C4-2B (cell line): ENCODE measurements at regions not wholly inside any gene's neighbourhood (a gene's known extent, or its start where the extent isn't known, plus 50 kb on each side); places are given as distances from the start of the nearest gene placed in this dataset.
"Not testable (repeated sequence)": the region's sequence is repeated elsewhere in the genome, so short reads cannot be mapped to it uniquely, and the experiment has no call there.

Experiments used
- H3K27ac ChIP-seq: fragments of 450-650 bp; 2 replicates; pipeline ENCODE4 v1.5.1; 2017
- ZFX ChIP-seq: fragments of 450-650 bp; IDR thresholded peaks from 2 replicates; pipeline ENCODE4 v1.6.1; 2017
- TF ChIP-seq, protein P1 (sequence below): fragments of 450-650 bp; conservative IDR thresholded peaks from 2 replicates; pipeline ENCODE4 v1.5.1; 2017; ENCODE audit warnings: mild to moderate bottlenecking

DNA sequence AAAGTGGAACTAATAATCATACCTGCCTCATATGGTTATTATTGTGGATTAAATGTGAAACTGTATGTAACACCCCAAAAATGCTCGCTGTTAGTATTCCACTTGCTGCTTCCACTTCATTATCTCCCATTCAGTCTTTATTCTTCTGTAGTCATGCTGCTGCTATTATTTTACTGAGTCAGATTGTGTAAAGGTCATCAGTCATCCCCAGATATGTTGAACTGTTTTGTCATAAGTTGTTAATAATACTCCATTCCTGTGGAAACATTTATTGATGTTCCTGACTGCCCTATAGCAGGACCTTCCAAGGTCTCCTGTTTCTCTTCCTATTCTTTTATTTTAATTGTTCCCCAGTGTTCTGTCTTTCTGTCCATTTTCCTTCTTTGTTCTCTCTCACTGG lies 1148.3 kb downstream of the EPHA7 start:
- H3K27ac ChIP-seq: no peak overlapping the region
- no peak for TF ChIP-seq ZFX
- TF ChIP-seq, protein P1, sequence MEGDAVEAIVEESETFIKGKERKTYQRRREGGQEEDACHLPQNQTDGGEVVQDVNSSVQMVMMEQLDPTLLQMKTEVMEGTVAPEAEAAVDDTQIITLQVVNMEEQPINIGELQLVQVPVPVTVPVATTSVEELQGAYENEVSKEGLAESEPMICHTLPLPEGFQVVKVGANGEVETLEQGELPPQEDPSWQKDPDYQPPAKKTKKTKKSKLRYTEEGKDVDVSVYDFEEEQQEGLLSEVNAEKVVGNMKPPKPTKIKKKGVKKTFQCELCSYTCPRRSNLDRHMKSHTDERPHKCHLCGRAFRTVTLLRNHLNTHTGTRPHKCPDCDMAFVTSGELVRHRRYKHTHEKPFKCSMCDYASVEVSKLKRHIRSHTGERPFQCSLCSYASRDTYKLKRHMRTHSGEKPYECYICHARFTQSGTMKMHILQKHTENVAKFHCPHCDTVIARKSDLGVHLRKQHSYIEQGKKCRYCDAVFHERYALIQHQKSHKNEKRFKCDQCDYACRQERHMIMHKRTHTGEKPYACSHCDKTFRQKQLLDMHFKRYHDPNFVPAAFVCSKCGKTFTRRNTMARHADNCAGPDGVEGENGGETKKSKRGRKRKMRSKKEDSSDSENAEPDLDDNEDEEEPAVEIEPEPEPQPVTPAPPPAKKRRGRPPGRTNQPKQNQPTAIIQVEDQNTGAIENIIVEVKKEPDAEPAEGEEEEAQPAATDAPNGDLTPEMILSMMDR: no peak

DNA sequence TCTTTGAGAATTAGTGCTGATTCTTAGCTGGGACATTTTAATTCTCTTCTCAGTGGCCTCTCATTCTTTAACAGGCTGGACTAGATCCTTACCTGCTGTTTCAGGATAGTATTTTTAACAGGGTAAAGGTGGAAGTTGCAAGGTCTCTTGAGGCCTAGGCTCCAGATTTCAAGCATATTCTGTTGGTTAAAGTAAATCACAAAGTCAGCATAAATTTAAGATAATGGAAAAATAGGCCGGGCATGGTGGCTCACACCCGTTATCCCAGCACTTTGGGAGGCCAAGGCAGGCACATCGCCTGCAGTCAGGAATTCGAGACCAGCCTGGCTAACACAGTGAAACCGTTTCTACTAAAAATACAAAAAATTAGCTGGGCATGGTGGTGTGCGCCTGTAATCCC lies 1149.0 kb downstream of the EPHA7 start:
- TF ChIP-seq, protein P1: no peak
- TF ChIP-seq ZFX: no peak
- no peak overlapping the region for H3K27ac ChIP-seq

DNA sequence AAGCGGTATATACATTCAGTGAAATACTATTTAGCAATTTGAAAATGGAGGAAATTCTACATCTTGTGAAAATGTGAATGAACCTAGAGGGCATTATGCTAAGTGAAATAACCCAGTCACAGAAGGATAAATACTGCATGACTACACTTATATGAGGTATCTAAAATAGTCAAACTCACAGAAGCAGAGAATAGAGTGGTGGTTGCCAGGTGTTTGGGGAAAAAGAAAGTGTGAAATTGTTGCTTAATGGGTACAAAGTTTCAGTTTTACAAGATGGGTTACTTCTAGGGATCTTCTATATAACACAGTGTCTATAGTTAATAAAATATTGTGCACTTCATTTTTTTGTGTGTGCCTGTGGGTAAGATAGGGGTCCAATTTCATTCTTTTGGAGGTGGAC lies 1152.0 kb downstream of the EPHA7 start:
- TF ChIP-seq, protein P1: no peak
- no peak for TF ChIP-seq ZFX
- no peak overlapping the region for H3K27ac ChIP-seq

DNA sequence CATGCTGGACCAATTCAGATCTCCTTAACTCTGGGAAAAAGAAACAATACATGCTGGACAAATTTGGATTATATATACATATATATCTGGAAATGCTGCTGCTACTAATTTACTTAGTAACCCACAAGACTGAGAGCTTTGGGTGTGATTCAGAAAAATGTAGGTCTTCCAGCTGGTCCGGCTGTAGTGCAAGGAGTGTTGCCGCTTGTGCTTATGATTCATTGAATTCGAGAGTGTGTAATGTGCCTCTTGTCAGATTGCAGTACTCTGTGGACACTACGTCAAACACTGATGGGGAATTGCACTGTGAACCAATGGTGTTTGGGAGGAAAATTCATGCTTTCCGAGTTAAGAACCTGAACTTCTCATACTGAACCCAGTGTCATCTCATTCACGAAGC lies 1155.5 kb downstream of the EPHA7 start:
- TF ChIP-seq ZFX: no peak
- TF ChIP-seq, protein P1: no peak
- no peak overlapping the region for H3K27ac ChIP-seq

DNA sequence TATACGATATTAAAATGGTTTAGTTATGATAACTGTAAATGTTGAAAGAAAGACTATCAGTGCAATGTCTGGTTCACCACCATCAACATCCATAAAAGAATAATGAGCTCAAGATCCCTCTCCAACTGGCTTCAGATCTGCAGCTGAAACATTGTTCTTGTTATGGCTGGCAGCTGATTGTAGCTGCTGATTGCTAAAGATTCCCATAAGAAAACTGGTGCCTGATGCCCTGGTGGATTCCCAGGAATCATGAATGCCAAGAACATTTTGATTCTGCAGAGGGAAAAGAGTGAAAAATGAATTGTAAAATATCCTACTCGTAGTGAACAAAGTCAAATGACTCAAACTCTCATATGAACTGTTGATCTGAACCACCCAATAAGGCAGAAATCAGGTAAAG lies 1160.2 kb downstream of the EPHA7 start:
- H3K27ac ChIP-seq: no peak overlapping the region
- TF ChIP-seq, protein P1: no peak
- TF ChIP-seq ZFX: no peak

DNA sequence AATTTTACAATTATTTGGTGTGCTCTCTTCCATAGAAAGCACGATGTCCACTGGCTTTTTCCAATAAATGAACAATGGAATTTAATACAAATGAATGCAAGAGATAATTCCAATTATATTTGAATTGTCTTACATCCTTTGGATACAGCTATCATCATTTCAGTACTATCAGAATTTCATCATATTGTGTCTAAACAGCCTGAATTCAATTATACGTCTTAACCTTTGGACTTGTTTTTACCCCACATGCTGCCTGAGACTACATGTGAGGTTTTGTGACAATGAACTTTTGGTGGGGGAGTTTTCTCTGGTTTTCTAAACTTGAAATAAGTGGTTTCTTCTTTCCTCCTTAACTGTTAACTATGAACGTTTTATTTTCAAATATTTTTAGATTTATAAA lies 1176.0 kb downstream of the EPHA7 start:
- no peak for TF ChIP-seq ZFX
- TF ChIP-seq, protein P1: no peak
- no peak overlapping the region for H3K27ac ChIP-seq

DNA sequence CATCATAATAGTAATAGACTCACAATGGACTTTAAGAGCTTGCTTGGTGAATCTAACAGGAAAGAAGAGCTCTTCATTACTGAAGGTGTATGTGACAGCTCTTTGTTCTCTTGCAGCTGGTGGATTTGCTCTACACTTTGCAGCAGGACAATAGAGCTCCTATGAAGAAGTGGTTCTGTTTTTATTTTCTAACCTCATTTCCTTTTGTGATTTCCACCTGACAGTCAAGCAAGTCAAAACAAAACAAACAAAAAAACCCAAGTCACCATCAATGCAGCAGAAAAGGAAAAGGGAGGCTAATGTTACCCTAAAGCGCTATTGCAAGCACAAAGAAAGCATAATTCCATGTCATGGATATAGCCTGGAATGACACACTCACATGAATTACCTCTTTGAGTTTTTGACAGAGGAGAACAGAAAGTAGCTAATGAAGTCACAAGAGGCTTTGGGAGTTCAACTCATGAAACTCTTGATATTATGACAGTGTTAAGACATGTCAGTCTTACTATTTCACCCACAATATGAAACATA lies 1188.1 kb downstream of the EPHA7 start:
- TF ChIP-seq ZFX: no peak
- TF ChIP-seq, protein P1: no peak
- H3K27ac ChIP-seq: no peak overlapping the region

DNA sequence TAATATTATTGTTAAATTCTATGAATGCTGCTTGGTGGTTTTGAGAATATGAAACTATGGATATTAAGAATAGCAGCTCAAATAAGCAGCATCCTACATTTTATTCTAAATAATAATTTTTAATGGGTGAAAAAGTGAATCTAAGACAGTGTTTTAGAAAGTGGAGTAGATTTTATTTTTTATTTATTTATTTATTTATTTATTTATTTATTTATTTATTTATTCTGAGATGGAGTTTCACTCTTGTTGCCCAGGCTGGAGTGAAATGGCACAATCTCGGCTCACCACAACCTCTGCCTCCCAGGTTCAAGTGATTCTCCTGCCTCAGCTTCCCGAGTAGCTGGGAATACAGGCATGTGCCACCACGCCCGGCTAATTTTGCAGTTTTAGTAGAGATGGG lies 1199.4 kb downstream of the EPHA7 start:
- not testable (repeated sequence) for H3K27ac ChIP-seq
